NT2/D1 (cell line): ENCODE measurements at regions not wholly inside any gene's neighbourhood (a gene's known extent, or its start where the extent isn't known, plus 50 kb on each side); places are given as distances from the start of the nearest gene placed in this dataset.

Experiments used
- YY1 ChIP-seq: IDR thresholded peaks from 2 replicates; pipeline ENCODE4 v1.6.1; 2011; ENCODE audit not compliant: insufficient read length, insufficient read depth
- ZNF274 ChIP-seq: IDR thresholded peaks from 2 replicates; pipeline ENCODE4 v1.6.1; 2011; ENCODE audit warnings: mild to moderate bottlenecking, low read depth, low read length

DNA sequence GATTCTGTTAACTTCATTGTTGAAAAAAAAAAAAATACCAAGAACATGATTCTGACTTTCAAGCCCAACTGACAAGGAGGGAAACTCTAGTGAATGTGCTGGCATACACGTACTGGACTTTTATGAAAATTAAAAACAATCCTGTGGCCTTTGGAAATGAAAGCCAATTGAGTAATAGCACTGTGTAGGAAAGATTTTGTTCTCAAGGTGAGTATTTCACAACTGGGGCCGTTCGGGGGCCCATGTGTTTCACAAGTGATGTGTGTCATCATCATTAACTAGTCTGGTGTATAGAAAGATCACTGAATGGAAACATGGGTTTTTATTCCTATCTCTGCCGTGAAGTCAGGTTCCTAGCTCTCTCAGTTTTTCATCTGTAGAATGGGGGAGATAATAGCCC lies 605.0 kb upstream of the CLINT1 start:
- no peak for TF ChIP-seq YY1
- no peak for TF ChIP-seq ZNF274
